Gastroesophageal sphincter (tissue), 3 donors: ENCODE measurements at regions not wholly inside any gene's neighbourhood (a gene's known extent, or its start where the extent isn't known, plus 50 kb on each side); places are given as distances from the start of the nearest gene placed in this dataset.

Source experiments
- CTCF ChIP-seq, 4 experiments: fragments of 200-600 bp in 2 of 4; fragments of 450-650 bp in 2 of 4; sonication (generic) in 1 of 4; IDR thresholded peaks; one replicate each; pipeline ENCODE4 v1.5.1; 2017 to 2019; ENCODE audit warnings: antibody characterized with exemption in 4 of 4, mild to moderate bottlenecking in 2 of 4, moderate library complexity in 2 of 4
- POLR2A ChIP-seq, 2 donors: fragments of 450-650 bp; IDR thresholded peaks; one replicate each; pipeline ENCODE4 v1.6.1; 2017; ENCODE audit warnings: antibody characterized with exemption in 2 of 2, mild to moderate bottlenecking in 2 of 2, moderate library complexity in 1 of 2
- POLR2AphosphoS5 ChIP-seq: sonication (generic); formaldehyde crosslinking; IDR thresholded peaks from one replicate; pipeline ENCODE4 v1.6.1; 2017; ENCODE audit warnings: antibody characterized with exemption

DNA sequence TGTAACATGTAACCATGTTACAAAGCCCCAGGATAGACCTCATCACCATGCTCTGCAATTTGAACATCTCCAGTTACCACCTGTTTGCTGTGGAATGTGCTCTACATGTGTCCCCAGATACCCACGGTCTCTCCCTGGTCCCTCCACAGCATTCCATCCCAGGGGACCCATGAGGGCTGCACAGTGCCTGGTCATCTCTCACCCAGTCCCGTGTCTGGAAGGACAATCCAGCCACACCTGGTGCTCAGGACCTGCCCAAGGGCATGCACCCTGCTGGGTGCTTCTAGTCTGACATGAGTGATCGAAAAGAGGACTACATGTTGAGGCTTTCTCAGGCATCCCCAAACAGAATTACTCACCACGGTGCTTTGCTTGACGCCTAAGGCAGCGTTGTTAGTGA, 119.6 kb upstream of the ATP10A start:
- no peak for TF ChIP-seq CTCF (IDR thresholded peaks at IDR 0.05)
- TF ChIP-seq POLR2A (IDR thresholded peaks at IDR 0.05): no peak
- TF ChIP-seq POLR2AphosphoS5: no peak
